IMR-90 (cell line): ENCODE measurements at regions not wholly inside any gene's neighbourhood (a gene's known extent, or its start where the extent isn't known, plus 50 kb on each side); places are given as distances from the start of the nearest gene placed in this dataset.

Experiments
- ATAC-seq: fragments of 200-7000 bp; cut with Tn5 transposase; 2 replicates; pipeline ENCODE4 v1.9.1; 2020; ENCODE audit warnings: low read depth, mild to moderate bottlenecking, moderate library complexity
- BruUV-seq: library from RNA; stranded (reverse); fragments of 400-500 nt; replicated peaks from 2 replicates; lab custom pipeline; 2021; lab: Mats Ljungman, UMichigan
- CTCF ChIA-PET: fragments of 300-600 bp; formaldehyde crosslinking; extraction: SDS; loops from one replicate; lab custom pipeline; 2021; ENCODE audit warnings: antibody characterized with exemption; lab: Yijun Ruan, JAX
- POLR2A ChIA-PET: fragments of 300-600 bp; sonication (Branson Sonifier 250); formaldehyde crosslinking; loops from one replicate; lab custom pipeline; 2022; ENCODE audit warnings: antibody characterized with exemption; ENCODE audit not compliant: unreplicated experiment; lab: Charles Lee
- DNase-seq: peaks from one replicate; pipeline ENCODE4 v3.0.0; 2013
- H2AFZ ChIP-seq: replicated peaks from 2 replicates; pipeline ENCODE3; 2013; ENCODE audit warnings: low read length, mild to moderate bottlenecking; ENCODE audit not compliant: poor library complexity
- H2AK5ac ChIP-seq: 2 replicates; pipeline ENCODE4 v1.6.1; 2013; ENCODE audit warnings: low read depth, low read length, inconsistent platforms
- H2AK9ac ChIP-seq: replicated peaks from 2 replicates; pipeline ENCODE3; 2013; ENCODE audit warnings: mild to moderate bottlenecking, low read depth, low read length, moderate library complexity; ENCODE audit not compliant: poor library complexity
- H2BK120ac ChIP-seq: 2 replicates; pipeline ENCODE4 v1.6.1; 2013; ENCODE audit warnings: low read depth, low read length, inconsistent platforms
- H2BK15ac ChIP-seq: 3 replicates; pipeline ENCODE4 v1.6.1; 2013; ENCODE audit warnings: low read depth, low read length, inconsistent platforms
- H2BK20ac ChIP-seq: 2 replicates; pipeline ENCODE4 v1.6.1; 2013; ENCODE audit warnings: low read depth, mild to moderate bottlenecking, inconsistent platforms, low read length, moderate library complexity
- H2BK5ac ChIP-seq: 2 replicates; pipeline ENCODE4 v1.6.1; 2013; ENCODE audit warnings: mild to moderate bottlenecking, low read depth, low read length, inconsistent platforms; ENCODE audit not compliant: poor library complexity, severe bottlenecking
- H3K14ac ChIP-seq: replicated peaks from 2 replicates; pipeline ENCODE4 v1.6.1; 2013; ENCODE audit warnings: low read depth, low read length, inconsistent platforms
- H3K18ac ChIP-seq: 2 replicates; pipeline ENCODE4 v1.6.1; 2013; ENCODE audit warnings: low read depth, low read length, control low read depth
- H3K23ac ChIP-seq: 2 replicates; pipeline ENCODE4 v1.6.1; 2013; ENCODE audit warnings: low read depth, low read length, inconsistent platforms
- H3K27ac ChIP-seq: 2 replicates; pipeline ENCODE4 v1.5.1; 2013; ENCODE audit warnings: mild to moderate bottlenecking, control low read depth, low read length; ENCODE audit not compliant: insufficient read depth
- H3K27me3 ChIP-seq: 2 replicates; pipeline ENCODE4 v1.6.1; 2013; ENCODE audit warnings: low read length; ENCODE audit not compliant: control insufficient read depth, insufficient read depth
- H3K36me3 ChIP-seq: 2 replicates; pipeline ENCODE4 v1.6.1; 2013; ENCODE audit warnings: low read length, mixed read lengths; ENCODE audit not compliant: control insufficient read depth, insufficient read depth
- H3K4ac ChIP-seq: 2 replicates; pipeline ENCODE4 v1.6.1; 2013; ENCODE audit warnings: low read depth, low read length, inconsistent platforms
- H3K4me1 ChIP-seq: 2 replicates; pipeline ENCODE4 v1.6.1; 2013; ENCODE audit warnings: low read length, mixed read lengths; ENCODE audit not compliant: control insufficient read depth, insufficient read depth
- H3K4me2 ChIP-seq: 2 replicates; pipeline ENCODE4 v1.6.1; 2013; ENCODE audit warnings: low read depth, mild to moderate bottlenecking, control low read depth, low read length, moderate library complexity
- H3K4me3 ChIP-seq: 2 replicates; pipeline ENCODE4 v1.5.1; 2013; ENCODE audit warnings: low read depth, mild to moderate bottlenecking, control low read depth, low read length, moderate library complexity; ENCODE audit not compliant: insufficient read depth
- H3K56ac ChIP-seq: 2 replicates; pipeline ENCODE4 v1.6.1; 2013; ENCODE audit warnings: low read length, inconsistent platforms; ENCODE audit not compliant: insufficient read depth; ENCODE audit errors: extremely low read depth
- H3K79me1 ChIP-seq, 2 experiments: 2 replicates each; pipeline ENCODE4 v1.6.1; 2013; ENCODE audit warnings: low read length in 2 of 2, inconsistent platforms in 1 of 2, low read depth in 1 of 2
- H3K9ac ChIP-seq: 2 replicates; pipeline ENCODE4 v1.6.1; 2013; ENCODE audit warnings: low read depth, low read length, control low read depth
- H3K9me1 ChIP-seq: 2 replicates; pipeline ENCODE4 v1.6.1; 2013; ENCODE audit warnings: low read length, inconsistent platforms; ENCODE audit not compliant: insufficient read depth
- H3K9me3 ChIP-seq: 2 replicates; pipeline ENCODE4 v1.6.1; 2013; ENCODE audit warnings: low read length; ENCODE audit not compliant: control insufficient read depth, insufficient read depth
- H4K20me1 ChIP-seq: 2 replicates; pipeline ENCODE4 v1.6.1; 2013; ENCODE audit warnings: low read length, inconsistent platforms; ENCODE audit not compliant: insufficient read depth
- H4K5ac ChIP-seq: 2 replicates; pipeline ENCODE4 v1.6.1; 2013; ENCODE audit warnings: mild to moderate bottlenecking, low read depth, low read length, control low read depth
- H4K8ac ChIP-seq, 2 experiments: 2 replicates each; pipeline ENCODE4 v1.6.1; 2013; ENCODE audit warnings: low read depth in 2 of 2, low read length in 2 of 2, control low read depth in 1 of 2, inconsistent platforms in 1 of 2
- H4K91ac ChIP-seq: 2 replicates; pipeline ENCODE4 v1.6.1; 2013; ENCODE audit warnings: low read depth, low read length, inconsistent platforms; ENCODE audit not compliant: insufficient read depth
- BHLHE40 ChIP-seq: fragments of 150-350 bp; IDR thresholded peaks from 2 replicates; pipeline ENCODE4 v1.6.1; 2016; ENCODE audit warnings: mild to moderate bottlenecking, low read depth, low read length
- CEBPB ChIP-seq: IDR thresholded peaks from 2 replicates; pipeline ENCODE4 v1.6.1; 2012; ENCODE audit warnings: low read depth, low read length, improper control_type of control experiment
- CHD1 ChIP-seq: IDR thresholded peaks from 2 replicates; pipeline ENCODE4 v1.6.1; 2012; ENCODE audit warnings: low read depth, low read length, improper control_type of control experiment
- CTCF ChIP-seq: conservative IDR thresholded peaks from 2 replicates; pipeline ENCODE4 v1.5.1; 2012; ENCODE audit warnings: mild to moderate bottlenecking, low read depth, low read length, improper control_type of control experiment
- ELK1 ChIP-seq: fragments of 150-350 bp; IDR thresholded peaks from 2 replicates; pipeline ENCODE4 v1.6.1; 2016; ENCODE audit warnings: low read depth, mild to moderate bottlenecking, low read length, moderate library complexity, borderline replicate concordance
- FOS ChIP-seq: fragments of 150-350 bp; IDR thresholded peaks from 2 replicates; pipeline ENCODE4 v1.6.1; 2016; ENCODE audit warnings: low read depth, low read length
- MAFK ChIP-seq: IDR thresholded peaks from 2 replicates; pipeline ENCODE4 v1.6.1; 2012; ENCODE audit warnings: low read depth, low read length, improper control_type of control experiment
- MAZ ChIP-seq: IDR thresholded peaks from 2 replicates; pipeline ENCODE4 v1.6.1; 2012; ENCODE audit warnings: low read depth, mild to moderate bottlenecking, low read length, improper control_type of control experiment, moderate library complexity, borderline replicate concordance
- MXI1 ChIP-seq: IDR thresholded peaks from 2 replicates; pipeline ENCODE4 v1.6.1; 2012; ENCODE audit warnings: low read depth, mild to moderate bottlenecking, low read length, moderate library complexity, borderline replicate concordance
- NFE2L2 ChIP-seq: fragments of 150-350 bp; IDR thresholded peaks from 2 replicates; pipeline ENCODE4 v1.6.1; 2016; ENCODE audit warnings: low read depth, mild to moderate bottlenecking, low read length
- POLR2A ChIP-seq: IDR thresholded peaks from 2 replicates; pipeline ENCODE4 v1.6.1; 2012; ENCODE audit warnings: mild to moderate bottlenecking, low read depth, low read length
- RAD21 ChIP-seq: IDR thresholded peaks from 2 replicates; pipeline ENCODE4 v1.6.1; 2012; ENCODE audit warnings: low read length, improper control_type of control experiment
- RCOR1 ChIP-seq: IDR thresholded peaks from 2 replicates; pipeline ENCODE4 v1.6.1; 2012; ENCODE audit warnings: mild to moderate bottlenecking, low read length, improper control_type of control experiment; ENCODE audit not compliant: insufficient replicate concordance
- RFX5 ChIP-seq: IDR thresholded peaks from 2 replicates; pipeline ENCODE4 v1.8.0; 2012; ENCODE audit warnings: low read depth, mild to moderate bottlenecking, low read length, moderate library complexity
- SMC3 ChIP-seq: fragments of 150-350 bp; IDR thresholded peaks from 2 replicates; pipeline ENCODE4 v1.6.1; 2016; ENCODE audit warnings: low read depth, mild to moderate bottlenecking, antibody characterized with exemption, low read length, moderate library complexity
- USF2 ChIP-seq: fragments of 150-350 bp; IDR thresholded peaks from 2 replicates; pipeline ENCODE4 v1.6.1; 2017; ENCODE audit warnings: mild to moderate bottlenecking, antibody characterized with exemption, low read length, low read depth
- WGBS, 2 experiments: methylation state at CpG; one replicate each; pipeline versions ENCODE4 v1.1.5 to v1.1.7; 2013; ENCODE audit warnings: missing lambda C conversion rate in 2 of 2; ENCODE audit not compliant: insufficient read length in 1 of 2; ENCODE audit errors: extremely low coverage in 2 of 2; 5-methylcytosine and 5-hydroxymethylcytosine counted together
- dilution Hi-C: fragments of 300-500 bp; cut with HindIII; formaldehyde crosslinking; loops from one replicate; pipeline ENCODE4 v1.14.3; 2018; ENCODE audit warnings: low sequenced_read_pairs; ENCODE audit not compliant: unreplicated experiment
- in situ Hi-C: fragments of 300-500 bp; cut with MboI; formaldehyde crosslinking; loops from 3 replicates; pipeline ENCODE4 v1.14.3; 2019; ENCODE audit warnings: low sequenced_read_pairs, inconsistent platforms, mixed read lengths
- intact Hi-C: fragments of 100-400 bp; cut with micrococcal nuclease; formaldehyde crosslinking; loops from 2 replicates; pipeline ENCODE4 v1.10.0; 2022

GRCh38 chr7:124257638-124258308 is 224.9 kb upstream of the TMEM229A start:
- no peak overlapping the region; the same call in 2 of the 3 replicates for H2BK15ac ChIP-seq
- no peak overlapping the region for H2BK20ac ChIP-seq
- H3K9me3 ChIP-seq = no peaks in the 10 kb centered on the region
- H2AK9ac ChIP-seq = no peak overlapping the region
- no peak overlapping the region for H2BK5ac ChIP-seq
- H3K4me1 ChIP-seq = peaks cover 2% of the 10 kb centered on the region; the same call in 1 of the 2 replicates
- no peak overlapping the region for H2AK5ac ChIP-seq
- in situ Hi-C loops = no loop called here
- H4K5ac ChIP-seq = no peak overlapping the region
- peak; percentile 37 for DNase-seq
- H4K91ac ChIP-seq = no peak overlapping the region
- no peaks in the 10 kb centered on the region for H4K20me1 ChIP-seq
- no peak overlapping the region for H3K23ac ChIP-seq
- no peaks in the 10 kb centered on the region for H3K27me3 ChIP-seq
- H3K4me2 ChIP-seq = no peak overlapping the region
- no peaks in the 10 kb centered on the region for H3K36me3 ChIP-seq
- H3K56ac ChIP-seq = no peak overlapping the region
- no peak overlapping the region for H3K4me3 ChIP-seq
- H3K9ac ChIP-seq = no peak overlapping the region
- H4K8ac ChIP-seq = no peak overlapping the region
- no peaks in the 10 kb centered on the region; the same call in 1 of the 2 replicates for H3K9me1 ChIP-seq
- no peak overlapping the region for H3K18ac ChIP-seq
- peak overlapping the region; percentile 6; the same call in 1 of the 2 replicates for H2BK120ac ChIP-seq
- H3K79me1 ChIP-seq = no peaks in the 10 kb centered on the region
- TF ChIP-seq RAD21 (no peak), BHLHE40 (no peak), SMC3 (no peak), MAFK (no peak), POLR2A (no peak), RFX5 (no peak), ELK1 (no peak), FOS (no peak), MAZ (no peak), USF2 (no peak), CHD1 (no peak), CEBPB (no peak), MXI1 (no peak), RCOR1 (no peak), CTCF (no peak), NFE2L2 (no peak)
- H3K4ac ChIP-seq = no peak overlapping the region
- intact Hi-C loops = no loop called here
- H3K14ac ChIP-seq = no peak overlapping the region
- dilution Hi-C loops = no loop called here
- POLR2A ChIA-PET = no interaction called here
- no TSS peak for BruUV-seq
- H3K27ac ChIP-seq = no peak overlapping the region
- H2AFZ ChIP-seq = no peak overlapping the region
- 0 to 100% methylated on average over 1 of the region's 5 CpGs for WGBS, 2 experiments
- ATAC-seq = 0 out of 2 replicates have a peak, but pooled peaks have one; percentile 48
- CTCF ChIA-PET = no interaction called here
